GM23248 (cell line): ENCODE measurements at regions not wholly inside any gene's neighbourhood (a gene's known extent, or its start where the extent isn't known, plus 50 kb on each side); places are given as distances from the start of the nearest gene placed in this dataset.

Experiments used
- EZH2 ChIP-seq: fragments of 200-600 bp; sonication (generic); IDR thresholded peaks from 2 replicates; pipeline ENCODE4 v1.6.1; 2018; ENCODE audit warnings: antibody characterized with exemption, mild to moderate bottlenecking; ENCODE audit not compliant: insufficient read depth, poor library complexity, severe bottlenecking
- EZH2phosphoT487 ChIP-seq: fragments of 200-600 bp; sonication (generic); IDR thresholded peaks from 2 replicates; pipeline ENCODE4 v1.6.1; 2018; ENCODE audit warnings: antibody characterized with exemption, moderate library complexity, mild to moderate bottlenecking, low read depth; ENCODE audit not compliant: insufficient read depth

- TF ChIP-seq EZH2 = no peak
- TF ChIP-seq EZH2phosphoT487 = no peak
These were observed 95.1 kb upstream of the ITGB1 start for GRCh38 chr10:33052915-33053810.
